ENCODE measurements at regions not wholly inside any gene's neighbourhood (a gene's known extent, or its start where the extent isn't known, plus 50 kb on each side); places are given as distances from the start of the nearest gene placed in this dataset.
"Not testable (repeated sequence)": the region's sequence is repeated elsewhere in the genome, so short reads cannot be mapped to it uniquely, and the experiment has no call there.

GRCh38 chr3:153614140-153614539 is 452.1 kb downstream of the RAP2B start:
- DNase-seq (ENCODE audit: low read depth in 2 of 2), result no peak

DNA sequence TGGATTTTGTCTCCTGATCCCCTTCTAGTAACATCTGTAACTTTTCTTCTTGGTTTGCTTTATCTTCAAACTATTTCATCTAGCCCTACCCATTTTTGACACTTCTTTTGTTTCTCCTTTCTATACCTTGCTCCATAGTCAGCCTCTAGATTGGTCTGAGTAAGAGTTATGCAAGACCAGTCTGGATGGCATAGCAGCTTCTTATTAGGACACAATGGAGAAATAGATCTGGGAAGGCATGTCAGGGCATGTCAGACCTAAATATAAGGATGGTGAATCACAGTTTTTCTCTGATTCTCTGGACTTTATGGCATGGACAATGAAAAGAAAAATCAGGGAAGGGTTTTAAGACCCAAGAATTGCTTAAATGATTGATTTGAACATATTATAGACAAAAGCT is 452.5 kb downstream of the RAP2B start:
- no peak for DNase-seq (ENCODE audit: low read depth in 2 of 2)

DNA sequence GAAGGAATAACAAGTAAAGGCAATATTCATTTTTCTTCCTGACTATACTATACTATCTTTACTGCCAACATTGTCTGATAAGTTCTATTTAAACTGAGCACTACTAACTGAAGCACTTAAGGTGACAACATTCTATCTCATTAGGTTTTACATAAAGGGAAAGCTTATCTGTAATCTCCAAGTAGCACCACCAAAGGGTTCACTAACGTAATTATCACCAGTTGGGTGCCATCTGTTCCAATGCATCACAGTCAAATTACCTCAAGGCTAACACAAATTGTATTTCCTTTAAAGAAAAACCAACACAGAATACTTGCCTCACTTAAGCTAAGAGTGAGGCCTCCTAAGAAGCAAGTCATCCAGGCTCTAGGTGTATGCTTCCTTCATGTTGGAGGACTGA is 453.8 kb downstream of the RAP2B start:
- no peak for DNase-seq (ENCODE audit: low read depth in 2 of 2)

DNA sequence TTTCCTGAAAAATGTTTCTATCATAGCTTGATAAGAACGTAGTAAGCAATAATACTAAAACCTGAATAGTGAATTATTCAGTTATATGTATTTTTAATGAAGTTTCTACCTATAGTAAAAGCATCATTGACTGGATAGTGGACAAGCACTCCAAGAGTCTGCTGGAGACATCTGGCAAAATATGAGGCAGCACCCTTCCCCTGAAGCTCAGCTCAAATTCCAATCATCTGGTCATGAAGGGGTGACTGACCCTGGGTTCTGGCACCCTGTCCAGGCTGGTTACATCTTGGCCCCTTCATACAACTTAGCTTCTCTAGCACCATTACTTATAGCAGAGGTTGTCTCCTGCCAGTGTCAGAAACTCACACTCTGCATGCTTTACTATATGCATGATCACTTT is 455.4 kb downstream of the RAP2B start:
- DNase-seq (ENCODE audit: low read depth in 2 of 2), result no peak

GRCh38 chr3:153618176-153618575 is 456.1 kb downstream of the RAP2B start:
- DNase-seq (ENCODE audit: low read depth in 2 of 2), result no peak

GRCh38 chr3:153619268-153619667 is 457.2 kb downstream of the RAP2B start:
- no peak for DNase-seq (ENCODE audit: low read depth in 2 of 2)

DNA sequence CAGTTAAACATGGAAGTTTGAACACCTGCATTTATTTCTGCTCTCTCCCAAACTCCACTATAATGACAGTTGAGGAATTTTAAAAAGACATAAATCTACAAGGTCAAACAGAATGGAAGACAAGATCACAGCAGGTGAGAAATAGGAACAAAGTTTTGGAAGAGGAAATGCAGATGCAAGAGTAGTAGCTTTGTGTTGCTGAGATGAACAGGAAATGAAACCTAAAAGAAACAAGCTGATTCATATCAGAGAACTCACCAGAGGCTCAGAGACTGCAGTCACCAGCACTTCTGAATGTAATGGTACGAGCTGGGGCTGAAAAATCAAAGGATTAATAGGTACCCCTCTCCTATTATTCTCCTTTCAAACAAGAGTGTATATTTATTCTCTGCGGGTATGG is 459.9 kb downstream of the RAP2B start:
- no peak for DNase-seq (ENCODE audit: low read depth in 2 of 2)

GRCh38 chr3:153623834-153624233 is 461.8 kb downstream of the RAP2B start:
- DNase-seq (ENCODE audit: low read depth in 2 of 2), result no peak

DNA sequence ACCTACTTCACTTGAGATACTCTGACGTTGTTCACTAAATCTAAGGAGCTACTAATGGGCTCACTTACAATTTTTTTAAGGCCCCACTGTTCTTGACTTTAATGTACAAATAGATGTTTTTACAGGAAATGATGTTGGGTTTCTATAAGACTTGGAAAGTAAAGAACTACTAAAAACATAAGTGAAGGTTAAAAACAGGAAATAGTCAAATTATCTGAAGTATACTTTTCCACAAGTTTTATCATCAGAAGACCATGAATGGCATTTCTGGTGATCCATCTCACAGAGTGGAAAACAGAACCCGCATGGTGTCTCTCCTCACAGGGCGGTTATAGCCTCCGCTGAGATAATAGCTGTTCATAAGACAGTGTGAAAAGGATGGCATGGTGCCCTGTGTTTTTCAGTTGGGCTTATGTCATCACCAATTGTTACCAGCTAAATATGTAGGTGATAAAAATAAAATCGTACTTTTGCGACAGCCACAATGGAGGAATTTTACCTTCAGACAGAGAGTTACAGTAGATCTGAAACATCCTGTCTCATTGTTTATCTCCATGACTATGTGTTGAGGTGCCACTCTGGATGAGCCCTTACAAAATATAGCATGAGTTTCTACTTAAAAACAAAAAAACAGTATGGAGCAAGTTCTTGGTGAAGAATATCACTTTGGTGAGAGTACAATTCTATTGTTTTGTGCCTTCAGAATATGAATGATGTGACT is 462.4 kb downstream of the RAP2B start:
- peak in 1 of 2 donors; percentile 14 for DNase-seq (ENCODE audit: low read depth in 2 of 2)

DNA sequence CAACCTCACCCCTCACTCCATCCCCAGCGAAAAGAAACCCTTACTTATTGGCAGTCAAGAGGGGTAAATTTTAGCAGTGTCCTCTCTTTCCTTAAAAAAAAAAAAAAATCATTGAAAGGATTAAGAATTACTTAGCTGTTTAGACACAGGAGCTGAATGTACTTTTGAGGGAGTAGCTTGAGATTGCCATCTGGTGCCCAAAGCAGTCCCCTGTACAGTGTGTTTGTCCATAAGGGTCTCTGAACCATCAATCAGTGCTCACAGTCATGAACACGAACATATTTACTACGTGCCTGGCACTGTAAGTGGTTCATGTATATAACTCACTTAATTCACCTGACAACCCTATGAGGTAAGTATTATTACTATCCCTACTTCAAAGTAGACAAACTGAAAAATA is 463.5 kb downstream of the RAP2B start:
- no peak for DNase-seq (ENCODE audit: low read depth in 2 of 2)

GRCh38 chr3:153626158-153626557 is 464.1 kb downstream of the RAP2B start:
- DNase-seq (ENCODE audit: low read depth in 2 of 2), result peak in 1 of 2 donors; percentile 18

- no peak for DNase-seq (ENCODE audit: low read depth in 2 of 2)
These were observed 466.6 kb downstream of the RAP2B start for GRCh38 chr3:153628591-153628990.

GRCh38 chr3:153629148-153629547 is 467.1 kb downstream of the RAP2B start:
- DNase-seq (ENCODE audit: low read depth in 2 of 2), result no peak

DNA sequence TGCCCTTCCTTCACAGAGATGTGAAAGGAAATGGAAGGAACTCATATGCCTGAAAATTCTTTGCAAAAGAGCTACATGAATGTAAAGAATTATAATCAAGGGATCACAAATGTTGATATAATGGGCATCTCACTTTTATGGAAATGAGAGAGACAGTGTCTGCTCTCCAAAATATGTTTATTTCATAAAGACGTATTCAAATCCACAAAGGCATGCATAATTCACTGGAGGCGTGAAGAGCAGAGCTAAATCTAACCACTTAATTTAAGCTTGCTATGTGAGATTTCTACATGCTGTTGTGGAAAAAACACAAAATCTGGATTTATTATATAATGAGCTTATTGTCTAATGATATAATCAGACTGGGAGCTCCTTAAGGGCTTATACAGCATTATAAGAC is 469.1 kb downstream of the RAP2B start:
- no peak for DNase-seq (ENCODE audit: low read depth in 2 of 2)

GRCh38 chr3:153631664-153632063 is 469.6 kb downstream of the RAP2B start:
- DNase-seq (ENCODE audit: low read depth in 2 of 2), result no peak

GRCh38 chr3:153633407-153633806 is 471.4 kb downstream of the RAP2B start:
- no peak for DNase-seq (ENCODE audit: low read depth in 2 of 2)

GRCh38 chr3:153634683-153635082 is 472.7 kb downstream of the RAP2B start:
- DNase-seq (ENCODE audit: low read depth in 2 of 2), result no peak

DNA sequence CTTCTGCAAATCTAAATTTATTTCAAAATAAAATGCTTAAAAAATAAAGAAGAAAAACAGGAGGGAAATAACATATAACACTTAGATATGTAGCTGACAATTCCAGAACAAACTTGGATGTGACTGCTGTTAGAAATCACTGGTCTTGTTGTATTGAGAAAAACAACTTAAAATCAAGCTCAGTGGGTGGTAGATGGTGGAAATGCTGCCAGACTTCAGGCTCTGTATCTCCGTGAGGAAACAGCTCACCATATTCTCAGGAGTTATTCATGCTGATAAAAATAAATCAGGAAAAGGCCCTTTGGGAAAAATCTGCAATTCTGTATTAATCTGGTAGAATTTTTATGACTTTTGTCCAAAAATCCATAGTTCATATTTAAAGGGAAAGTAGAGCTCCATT is 477.6 kb downstream of the RAP2B start:
- no peak for DNase-seq (ENCODE audit: low read depth in 2 of 2)

DNA sequence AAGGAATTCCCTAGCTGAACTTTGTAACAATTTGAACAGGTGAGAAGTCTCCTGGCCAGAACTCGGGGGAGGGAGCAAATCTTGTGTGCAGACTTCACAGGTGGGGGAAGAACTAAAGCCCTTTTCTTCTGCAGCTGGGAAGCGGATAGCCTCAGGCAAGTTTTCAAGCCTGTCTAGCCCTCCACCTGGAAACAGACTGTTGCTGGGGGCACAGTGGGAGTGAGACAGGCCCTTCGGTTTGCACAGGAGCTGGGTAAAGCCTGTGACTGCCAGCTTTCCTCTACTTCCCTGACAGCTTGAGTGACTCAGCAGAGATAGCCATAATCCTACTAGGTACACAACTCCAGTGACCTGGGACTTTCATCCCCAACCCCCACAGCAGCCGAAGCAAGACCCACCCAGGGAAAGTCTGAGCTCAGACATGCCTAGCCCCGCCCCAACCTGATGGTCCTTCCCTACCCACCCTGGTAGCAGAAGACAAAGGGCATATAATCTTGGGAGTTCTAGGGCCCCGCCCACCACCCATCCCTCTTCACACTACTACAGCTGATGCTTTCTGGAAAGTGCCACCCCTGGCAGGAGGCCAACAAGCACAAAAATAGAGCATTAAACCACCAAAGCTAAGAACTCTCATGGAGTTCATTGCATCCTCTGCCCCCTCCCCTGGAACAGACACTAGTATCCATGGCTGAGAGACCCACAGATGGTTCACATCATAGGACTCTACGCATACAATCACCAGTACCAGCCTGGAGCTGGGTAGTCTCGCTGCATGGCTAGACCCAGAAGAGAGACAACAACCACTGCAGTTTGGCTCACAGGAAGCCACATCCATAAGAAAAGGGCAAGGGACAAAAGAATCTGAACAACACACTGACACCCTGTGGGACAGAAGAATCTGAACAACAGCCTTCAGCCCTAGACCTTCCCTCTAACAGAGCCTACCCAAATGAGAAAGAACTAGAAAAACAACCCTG is 479.0 kb downstream of the RAP2B start:
- DNase-seq (ENCODE audit: low read depth in 2 of 2), result no peak

- DNase-seq (ENCODE audit: low read depth in 2 of 2), result not testable (repeated sequence)
These were observed 478.6 kb upstream of the ARHGEF26 start for GRCh38 chr3:153642576-153642975.

GRCh38 chr3:153643471-153643870 is 477.7 kb upstream of the ARHGEF26 start:
- not testable (repeated sequence) for DNase-seq (ENCODE audit: low read depth in 2 of 2)

- DNase-seq (ENCODE audit: low read depth in 2 of 2), result no peak
These were observed 471.8 kb upstream of the ARHGEF26 start for GRCh38 chr3:153649286-153649839.

- no peak for DNase-seq (ENCODE audit: low read depth in 2 of 2)
These were observed 469.1 kb upstream of the ARHGEF26 start for GRCh38 chr3:153652076-153652475.
